ENCODE measurements at regions not wholly inside any gene's neighbourhood (a gene's known extent, or its start where the extent isn't known, plus 50 kb on each side); places are given as distances from the start of the nearest gene placed in this dataset.

GRCh38 chr18:62629031-62629430 lies 86.3 kb upstream of the PHLPP1 start:
- no peak for TF ChIP-seq EZH2 (IDR thresholded peaks at IDR 0.05; ENCODE audit: low read length, unreplicated experiment)
- TF ChIP-seq CTCF (conservative IDR thresholded peaks at IDR 0.05; ENCODE audit: low read depth, low read length): no peak
- TF ChIP-seq EZH2phosphoT487 (IDR thresholded peaks at IDR 0.05; ENCODE audit: borderline replicate concordance, low read length): no peak

Data from PC-3 (cell line).